DOHH2 (cell line): ENCODE measurements at regions not wholly inside any gene's neighbourhood (a gene's known extent, or its start where the extent isn't known, plus 50 kb on each side); places are given as distances from the start of the nearest gene placed in this dataset.

ENCODE experiments used
- H3F3A ChIP-seq: fragments of 200-600 bp; sonication (generic), shearing (Covaris generic); 2 replicates; pipeline ENCODE4 v1.6.0; 2016; ENCODE audit warnings: antibody characterized with exemption, mild to moderate bottlenecking; ENCODE audit not compliant: control insufficient read depth, insufficient read depth
- H3K27ac ChIP-seq: fragments of 200-600 bp; sonication (generic); 2 replicates; pipeline ENCODE4 v1.5.1; 2014; ENCODE audit warnings: low read depth, mild to moderate bottlenecking, low read length, moderate library complexity
- H3K27me3 ChIP-seq: fragments of 200-600 bp; sonication (generic); 2 replicates; pipeline ENCODE4 v1.6.1; 2014; ENCODE audit warnings: mild to moderate bottlenecking, low read length, mixed read lengths; ENCODE audit not compliant: control insufficient read depth
- H3K36me3 ChIP-seq: fragments of 200-600 bp; sonication (generic); 2 replicates; pipeline ENCODE4 v1.6.1; 2014; ENCODE audit warnings: mild to moderate bottlenecking, low read length, moderate library complexity, mixed read lengths; ENCODE audit not compliant: control insufficient read depth
- H3K4me1 ChIP-seq: fragments of 200-600 bp; sonication (generic); 2 replicates; pipeline ENCODE4 v1.6.1; 2014; ENCODE audit warnings: mild to moderate bottlenecking, low read length, mixed read lengths; ENCODE audit not compliant: control insufficient read depth
- H3K4me2 ChIP-seq: fragments of 200-600 bp; sonication (generic); 2 replicates; pipeline ENCODE4 v1.6.0; 2014; ENCODE audit warnings: mild to moderate bottlenecking, low read length, moderate library complexity
- H3K4me3 ChIP-seq: fragments of 200-600 bp; sonication (generic); 2 replicates; pipeline ENCODE4 v1.5.1; 2014; ENCODE audit warnings: mild to moderate bottlenecking, low read length, mixed read lengths
- H3K79me2 ChIP-seq: fragments of 200-600 bp; sonication (generic); 2 replicates; pipeline ENCODE4 v1.6.1; 2014; ENCODE audit warnings: mild to moderate bottlenecking, low read length, mixed read lengths; ENCODE audit not compliant: control insufficient read depth
- H3K9me2 ChIP-seq: fragments of 200-600 bp; sonication (generic); replicated peaks from 2 replicates; pipeline ENCODE4 v1.6.1; 2014; ENCODE audit warnings: mild to moderate bottlenecking, low read length, mixed read lengths; ENCODE audit not compliant: control insufficient read depth
- H3K9me3 ChIP-seq: fragments of 200-600 bp; sonication (generic); 2 replicates; pipeline ENCODE4 v1.6.1; 2014; ENCODE audit warnings: antibody characterized with exemption, low read length, mixed read lengths; ENCODE audit not compliant: control insufficient read depth, insufficient read depth
- H4K20me1 ChIP-seq: fragments of 200-600 bp; sonication (generic); 2 replicates; pipeline ENCODE4 v1.6.0; 2014; ENCODE audit warnings: low read depth, mild to moderate bottlenecking, antibody characterized with exemption, low read length, moderate library complexity; ENCODE audit not compliant: control insufficient read depth, insufficient read depth
- CTCF ChIP-seq: fragments of 200-600 bp; sonication (generic); IDR thresholded peaks from one replicate; pipeline ENCODE4 v1.5.1; 2014; ENCODE audit warnings: antibody characterized with exemption, mild to moderate bottlenecking, low read depth, low read length; ENCODE audit not compliant: poor library complexity, severe bottlenecking
- EZH2phosphoT487 ChIP-seq: fragments of 200-600 bp; sonication (generic); IDR thresholded peaks from 2 replicates; pipeline ENCODE4 v1.6.1; 2017; ENCODE audit warnings: borderline replicate concordance, mild to moderate bottlenecking, antibody characterized with exemption, low read length, moderate library complexity, mixed read lengths

GRCh38 chr2:238555786-238556542 lies 129.2 kb downstream of the ASB1 start:
- H3K27me3 ChIP-seq: no peaks in the 10 kb centered on the region
- no peak overlapping the region for H3K4me2 ChIP-seq
- no peak for TF ChIP-seq EZH2phosphoT487
- no peak for TF ChIP-seq CTCF
- H3K27ac ChIP-seq: no peak overlapping the region
- H3K9me3 ChIP-seq: no peaks in the 10 kb centered on the region
- no peaks in the 10 kb centered on the region for H3K36me3 ChIP-seq
- no peaks in the 10 kb centered on the region for H3K9me2 ChIP-seq
- no peaks in the 10 kb centered on the region for H3F3A ChIP-seq
- H3K4me3 ChIP-seq: no peak overlapping the region
- H3K79me2 ChIP-seq: no peaks in the 10 kb centered on the region
- H4K20me1 ChIP-seq: no peaks in the 10 kb centered on the region
- H3K4me1 ChIP-seq: no peaks in the 10 kb centered on the region

GRCh38 chr2:238557431-238557830 lies 130.7 kb downstream of the ASB1 start:
- H3K4me2 ChIP-seq: no peak overlapping the region
- no peaks in the 10 kb centered on the region for H3K36me3 ChIP-seq
- H3K4me1 ChIP-seq: no peaks in the 10 kb centered on the region
- no peak for TF ChIP-seq CTCF
- TF ChIP-seq EZH2phosphoT487: no peak
- H3K79me2 ChIP-seq: no peaks in the 10 kb centered on the region
- no peaks in the 10 kb centered on the region for H3K9me3 ChIP-seq
- H3F3A ChIP-seq: no peaks in the 10 kb centered on the region
- no peaks in the 10 kb centered on the region for H3K27me3 ChIP-seq
- H3K27ac ChIP-seq: no peak overlapping the region
- H3K9me2 ChIP-seq: no peaks in the 10 kb centered on the region
- no peak overlapping the region for H3K4me3 ChIP-seq
- H4K20me1 ChIP-seq: no peaks in the 10 kb centered on the region

GRCh38 chr2:238557936-238558335 lies 131.2 kb downstream of the ASB1 start:
- TF ChIP-seq EZH2phosphoT487 (no peak), CTCF (no peak)
- Histone ChIP-seq H3K4me2 (no peak overlapping the region), H3F3A (no peaks in the 10 kb centered on the region), H3K27ac (no peak overlapping the region), H3K9me3 (no peaks in the 10 kb centered on the region), H4K20me1 (no peaks in the 10 kb centered on the region), H3K9me2 (no peaks in the 10 kb centered on the region), H3K79me2 (no peaks in the 10 kb centered on the region), H3K27me3 (no peaks in the 10 kb centered on the region), H3K36me3 (no peaks in the 10 kb centered on the region), H3K4me3 (no peak overlapping the region), H3K4me1 (no peaks in the 10 kb centered on the region)
